CD4-positive, alpha-beta T cell (primary cell): ENCODE measurements at regions not wholly inside any gene's neighbourhood (a gene's known extent, or its start where the extent isn't known, plus 50 kb on each side); places are given as distances from the start of the nearest gene placed in this dataset.

Experiments used
- ATAC-seq: fragments of 200-7000 bp; cut with Tn5 transposase; one replicate; pipeline ENCODE4 v1.10.0; 2022; ENCODE audit warnings: mild to moderate bottlenecking; ENCODE audit not compliant: poor library complexity
- CTCF ChIA-PET: fragments of 350-600 bp; sonication (Branson Sonifier 250); formaldehyde crosslinking; loops from one replicate; lab custom pipeline; 2021; ENCODE audit warnings: antibody characterized with exemption, inconsistent platforms; lab: Charles Lee
- POLR2A ChIA-PET: fragments of 350-600 bp; sonication (Branson Sonifier 250); formaldehyde crosslinking; loops from one replicate; lab custom pipeline; 2021; ENCODE audit warnings: antibody characterized with exemption, inconsistent platforms; lab: Charles Lee
- DNase-seq, 14 experiments: peaks; one replicate each; pipeline ENCODE4 v3.0.0-alpha.2; 2013 to 2020; ENCODE audit warnings: mixed read lengths in 2 of 14
- H3K27ac ChIP-seq, 2 donors: one replicate each; pipeline versions ENCODE4 v1.5.1 to v1.7.0; 2013; ENCODE audit warnings: low read length in 2 of 2, low read depth in 1 of 2, mild to moderate bottlenecking in 1 of 2
- H3K27me3 ChIP-seq, 2 experiments: 1 replicate in 1 of 2; 2 replicates in 1 of 2; pipeline versions ENCODE4 v1.6.1 to v1.7.0; 2013; ENCODE audit warnings: low read length in 2 of 2, control low read depth in 1 of 2, mild to moderate bottlenecking in 1 of 2, moderate library complexity in 1 of 2; ENCODE audit not compliant: insufficient read depth in 2 of 2, control insufficient read depth in 1 of 2
- H3K36me3 ChIP-seq: one replicate; pipeline ENCODE4 v1.6.1; 2013; ENCODE audit warnings: low read length, control low read depth; ENCODE audit not compliant: insufficient read depth
- H3K4me1 ChIP-seq: one replicate; pipeline ENCODE4 v1.6.1; 2013; ENCODE audit warnings: low read length, control low read depth; ENCODE audit not compliant: insufficient read depth
- H3K4me3 ChIP-seq: one replicate; pipeline ENCODE4 v1.5.1; 2013; ENCODE audit warnings: mild to moderate bottlenecking, low read length, moderate library complexity
- H3K9me3 ChIP-seq, 2 experiments: 1 replicate in 1 of 2; 2 replicates in 1 of 2; pipeline versions ENCODE4 v1.6.1 to v1.7.0; 2013; ENCODE audit warnings: low read length in 2 of 2, mild to moderate bottlenecking in 2 of 2, control low read depth in 1 of 2, moderate library complexity in 1 of 2; ENCODE audit not compliant: control insufficient read depth in 1 of 2, insufficient read depth in 1 of 2
- H3K27ac Mint-ChIP-seq: one replicate; pipeline ENCODE4 v1.8.0; 2020; ENCODE audit warnings: mixed read lengths
- H3K27me3 Mint-ChIP-seq: one replicate; pipeline ENCODE4 v1.8.0; 2021; ENCODE audit warnings: mixed read lengths
- H3K36me3 Mint-ChIP-seq: one replicate; pipeline ENCODE4 v1.8.0; 2021; ENCODE audit warnings: low read depth, mixed read lengths
- H3K4me1 Mint-ChIP-seq: one replicate; pipeline ENCODE4 v1.8.0; 2021; ENCODE audit warnings: low read depth, mixed read lengths
- H3K4me3 Mint-ChIP-seq: one replicate; pipeline ENCODE4 v1.8.0; 2020; ENCODE audit warnings: mild to moderate bottlenecking, mixed read lengths
- H3K9me3 Mint-ChIP-seq: one replicate; pipeline ENCODE4 v1.8.0; 2020; ENCODE audit warnings: mixed read lengths
- CTCF ChIP-seq: fragments of 200-600 bp; IDR thresholded peaks from one replicate; pipeline ENCODE4 v1.8.0; 2022; ENCODE audit warnings: antibody characterized with exemption, mild to moderate bottlenecking
- intact Hi-C, 2 experiments: fragments of 100-400 bp; cut with DNase I in 1 of 2; cut with micrococcal nuclease in 1 of 2; formaldehyde crosslinking; loops; one replicate each; pipeline versions ENCODE4 v1.15.1 to v1.9.0; 2023 to 2025; cut with DNase I, micrococcal nuclease

DNA sequence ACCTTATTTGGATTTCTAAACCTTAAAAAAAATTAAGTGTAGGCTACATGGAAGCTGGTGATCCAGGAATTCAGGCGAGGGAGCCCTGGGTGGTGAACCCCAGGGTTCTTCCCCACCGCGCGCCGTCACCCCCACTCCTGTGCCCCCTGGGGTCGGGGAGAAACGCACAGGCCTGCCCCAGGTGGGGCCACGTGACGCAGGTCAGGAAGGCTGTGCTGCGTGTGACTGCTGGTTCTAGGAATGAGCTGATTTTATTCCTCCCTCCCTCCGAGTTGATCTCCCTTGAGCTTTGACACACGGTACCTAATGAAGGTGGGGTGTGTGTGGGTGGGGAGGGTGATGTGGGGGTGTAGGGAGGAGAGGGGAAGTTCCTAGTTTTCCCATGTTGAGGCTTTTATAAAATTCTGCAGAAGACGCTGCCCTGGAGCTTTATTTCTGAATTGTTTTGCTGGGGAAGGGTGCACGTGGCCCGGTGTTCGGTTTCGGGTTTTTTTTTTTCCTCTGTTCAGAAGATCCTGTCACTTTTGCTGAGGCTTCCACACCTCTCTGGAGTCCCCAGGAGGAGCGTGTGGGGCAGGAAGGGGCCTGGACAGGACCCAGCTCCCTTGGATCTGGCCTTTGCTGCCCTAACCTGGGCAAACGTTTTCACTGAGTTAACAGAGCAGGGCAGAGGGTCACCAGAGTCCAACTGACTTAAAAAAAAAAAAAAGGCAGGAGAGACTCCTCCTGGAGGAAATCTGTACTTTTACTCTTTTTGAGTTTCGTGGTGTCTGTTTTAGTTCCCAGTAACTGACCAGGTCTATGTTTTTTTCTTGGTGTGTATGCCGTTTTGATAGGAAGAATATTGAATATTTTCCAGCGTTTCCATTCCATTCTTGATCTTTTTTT lies 55.8 kb upstream of the GSE1 start:
- Mint-ChIP-seq H3K4me1 (peaks cover 34% of the 10 kb centered on the region), H3K9me3 (no peaks in the 10 kb centered on the region), H3K36me3 (peaks cover 16% of the 10 kb centered on the region), H3K4me3 (peak overlapping the region; percentile 87), H3K27ac (peak overlapping the region; percentile 57), H3K27me3 (no peaks in the 10 kb centered on the region)
- peak; percentile 41 for ATAC-seq
- H3K36me3 ChIP-seq, result no peaks in the 10 kb centered on the region
- no peak for TF ChIP-seq CTCF
- no peaks in the 10 kb centered on the region for H3K9me3 ChIP-seq
- H3K4me3 ChIP-seq, result peak overlapping the region; percentile 88
- intact Hi-C loops, result loop anchor here in 1 of 2 experiments (2.0 kb wide), 1 partner anchor 53 kb away; no protein-coding TSS in a partner anchor
- CTCF ChIA-PET, result interaction anchor here (0.8 to 2.0 kb wide), 5 partner anchors 10 to 1370 kb away, joined by 3 to 12 read pairs (median 5); partner anchors contain the start of gene TAF1C
- POLR2A ChIA-PET, result interaction anchor here (0.6 to 1.7 kb wide), 7 partner anchors 11 to 241 kb away, joined by 3 to 10 read pairs (median 5); partner anchors contain the start of gene GSE1
- peaks cover 36% of the 10 kb centered on the region for H3K4me1 ChIP-seq
- peak in 9 of 14 experiments; percentile 7 to 74 (median 39) for DNase-seq
- peak overlapping the region; percentile 74 to 82 for H3K27ac ChIP-seq
- no peaks in the 10 kb centered on the region for H3K27me3 ChIP-seq

DNA sequence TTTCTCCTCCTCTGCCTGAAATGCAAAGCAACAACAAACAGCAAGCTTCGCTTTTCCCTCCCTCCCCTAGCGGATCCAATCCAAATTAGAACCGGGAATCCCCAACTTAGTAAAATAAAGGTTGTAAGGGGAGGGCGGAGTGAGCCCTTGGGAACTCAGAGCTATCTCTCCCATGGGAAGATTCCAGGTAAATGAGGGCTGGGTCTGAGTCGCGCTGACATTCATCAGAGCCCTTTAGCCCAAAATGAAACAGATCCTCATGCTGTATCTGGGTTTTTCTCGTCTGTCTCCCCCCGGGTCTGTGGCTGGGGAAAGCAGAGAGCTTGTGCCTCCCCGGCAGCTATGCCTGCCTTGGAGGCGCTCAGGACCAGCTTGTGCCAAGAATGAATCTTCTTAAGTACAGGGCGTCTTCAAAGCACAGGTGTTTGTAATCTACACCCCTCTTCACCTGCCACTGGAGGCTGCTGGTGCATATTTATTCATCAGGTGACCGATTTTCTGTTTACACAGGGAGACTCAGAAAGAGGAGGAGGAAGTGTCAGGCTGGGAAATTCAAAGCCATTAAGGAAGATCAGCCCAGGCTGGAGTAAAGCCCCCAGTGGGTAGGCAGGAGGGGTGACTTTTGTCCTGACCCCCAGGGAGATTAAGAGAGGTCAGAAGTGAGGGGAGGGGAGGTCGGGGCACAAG lies 55.0 kb upstream of the GSE1 start:
- no peaks in the 10 kb centered on the region for H3K9me3 ChIP-seq
- H3K4me1 ChIP-seq, result peaks cover 34% of the 10 kb centered on the region
- H3K36me3 Mint-ChIP-seq, result peaks cover 16% of the 10 kb centered on the region
- H3K27me3 Mint-ChIP-seq, result no peaks in the 10 kb centered on the region
- H3K27ac Mint-ChIP-seq, result peak overlapping the region; percentile 57
- peak overlapping the region; percentile 88 for H3K4me3 ChIP-seq
- H3K9me3 Mint-ChIP-seq, result no peaks in the 10 kb centered on the region
- H3K4me3 Mint-ChIP-seq, result peak overlapping the region; percentile 87
- ChIA-PET POLR2A (interaction anchor here (0.6 to 1.7 kb wide), 3 partner anchors 10 to 240 kb away, joined by 4 to 10 read pairs (median 5); partner anchors contain the start of gene GSE1), CTCF (interaction anchor here (1.7 to 2.0 kb wide), 4 partner anchors 9 to 137 kb away, joined by 4 to 12 read pairs (median 7); no protein-coding TSS in a partner anchor)
- H3K4me1 Mint-ChIP-seq, result peaks cover 29% of the 10 kb centered on the region
- TF ChIP-seq CTCF, result no peak
- H3K36me3 ChIP-seq, result no peaks in the 10 kb centered on the region
- no peak for ATAC-seq
- intact Hi-C loops, result loop anchor here (1.0 to 2.0 kb wide), 2 partner anchors 51 to 53 kb away; no protein-coding TSS in a partner anchor
- no peaks in the 10 kb centered on the region for H3K27me3 ChIP-seq
- DNase-seq, result peak in 5 of 14 experiments; percentile 8 to 62 (median 47)
- peak overlapping the region; percentile 46 to 82 for H3K27ac ChIP-seq

- no peaks in the 10 kb centered on the region for H3K27me3 ChIP-seq
- no peak overlapping the region for H3K4me3 Mint-ChIP-seq
- peaks cover 3% of the 10 kb centered on the region for H3K36me3 Mint-ChIP-seq
- no peak for TF ChIP-seq CTCF
- POLR2A ChIA-PET, result no interaction called here
- peaks cover 40% of the 10 kb centered on the region for H3K4me1 ChIP-seq
- no peak overlapping the region for H3K27ac Mint-ChIP-seq
- H3K9me3 ChIP-seq, result no peaks in the 10 kb centered on the region
- no peaks in the 10 kb centered on the region for H3K27me3 Mint-ChIP-seq
- DNase-seq, result no peak
- H3K36me3 ChIP-seq, result no peaks in the 10 kb centered on the region
- intact Hi-C loops, result no loop called here
- H3K9me3 Mint-ChIP-seq, result no peaks in the 10 kb centered on the region
- no peak overlapping the region for H3K4me3 ChIP-seq
- no peak for ATAC-seq
- H3K4me1 Mint-ChIP-seq, result peaks cover 18% of the 10 kb centered on the region
- H3K27ac ChIP-seq, result no peak overlapping the region
- CTCF ChIA-PET, result no interaction called here
Measured at GRCh38 chr16:85560932-85561247, 52.2 kb upstream of the GSE1 start.
